K562 (cell line): ENCODE measurements at regions not wholly inside any gene's neighbourhood (a gene's known extent, or its start where the extent isn't known, plus 50 kb on each side); places are given as distances from the start of the nearest gene placed in this dataset.

ENCODE experiments used
- ARHGAP35 ChIP-seq: fragments of 450-650 bp; IDR thresholded peaks from 2 replicates; pipeline ENCODE4 v1.6.1; 2018; ENCODE audit not compliant: partially characterized antibody
- CHAMP1 ChIP-seq: fragments of 450-650 bp; IDR thresholded peaks from 2 replicates; pipeline ENCODE4 v1.6.1; 2016; ENCODE audit warnings: mild to moderate bottlenecking
- GATA2 ChIP-seq: sonication (generic); formaldehyde crosslinking; IDR thresholded peaks from 2 replicates; pipeline ENCODE4 v1.4.0; 2020; ENCODE audit warnings: mild to moderate bottlenecking, missing genetic modification reagents
- HMBOX1 ChIP-seq: sonication (generic); IDR thresholded peaks from 2 replicates; pipeline ENCODE4 v1.6.1; 2016
- PHF20 ChIP-seq: fragments of 450-650 bp; IDR thresholded peaks from 2 replicates; pipeline ENCODE4 v1.6.1; 2018; ENCODE audit not compliant: partially characterized antibody

GRCh38 chr2:104290566-104290891, 563.4 kb upstream of the POU3F3 start:
- TF ChIP-seq CHAMP1, result no peak
- no peak for TF ChIP-seq GATA2
- TF ChIP-seq ARHGAP35, result no peak
- TF ChIP-seq PHF20, result no peak
- no peak for TF ChIP-seq HMBOX1
